GM23338 (cell line): ENCODE measurements at regions not wholly inside any gene's neighbourhood (a gene's known extent, or its start where the extent isn't known, plus 50 kb on each side); places are given as distances from the start of the nearest gene placed in this dataset.

Experiments
- ATAC-seq: fragments of 200-7000 bp; cut with Tn5 transposase; 3 replicates; pipeline ENCODE4 v1.9.1; 2020
- DNase-seq: peaks from one replicate; pipeline ENCODE4 v3.0.0-alpha.2; 2015; ENCODE audit warnings: low spot score
- H2AFZ ChIP-seq: fragments of 200-600 bp; sonication (generic); 2 replicates; pipeline ENCODE4 v1.8.0; 2016; ENCODE audit warnings: antibody characterized with exemption, mild to moderate bottlenecking, moderate library complexity
- H3F3A ChIP-seq: fragments of 200-600 bp; sonication (generic); replicated peaks from 2 replicates; pipeline ENCODE4 v1.8.0; 2017; ENCODE audit warnings: antibody characterized with exemption, mixed run types, low read depth
- H3K27ac ChIP-seq: fragments of 200-600 bp; sonication (generic); 2 replicates; pipeline ENCODE4 v1.6.1; 2016; ENCODE audit warnings: low read depth
- H3K27me3 ChIP-seq: fragments of 200-600 bp; sonication (generic); 2 replicates; pipeline ENCODE4 v1.8.0; 2016; ENCODE audit warnings: mild to moderate bottlenecking, mixed run types, moderate library complexity; ENCODE audit not compliant: insufficient read depth
- H3K36me3 ChIP-seq: fragments of 200-600 bp; sonication (generic); 2 replicates; pipeline ENCODE4 v1.8.0; 2016; ENCODE audit warnings: mild to moderate bottlenecking; ENCODE audit not compliant: insufficient read depth
- H3K4me1 ChIP-seq: fragments of 200-600 bp; sonication (generic); 2 replicates; pipeline ENCODE4 v1.8.0; 2016; ENCODE audit warnings: mild to moderate bottlenecking, moderate library complexity; ENCODE audit not compliant: insufficient read depth
- H3K4me2 ChIP-seq: fragments of 200-600 bp; sonication (generic); 2 replicates; pipeline ENCODE4 v1.7.1; 2017; ENCODE audit warnings: mixed run types
- H3K4me3 ChIP-seq: fragments of 200-600 bp; sonication (generic); 2 replicates; pipeline ENCODE4 v1.6.1; 2016; ENCODE audit warnings: mixed run types
- H3K79me2 ChIP-seq: fragments of 200-600 bp; sonication (generic); replicated peaks from 2 replicates; pipeline ENCODE4 v1.8.0; 2017; ENCODE audit warnings: mild to moderate bottlenecking; ENCODE audit not compliant: insufficient read depth
- H3K9me2 ChIP-seq: fragments of 200-600 bp; sonication (generic); 2 replicates; pipeline ENCODE4 v1.8.0; 2017; ENCODE audit not compliant: insufficient read depth
- H4K20me1 ChIP-seq: fragments of 200-600 bp; sonication (generic); replicated peaks from 2 replicates; pipeline ENCODE4 v1.8.0; 2017; ENCODE audit warnings: mild to moderate bottlenecking; ENCODE audit not compliant: insufficient read depth
- H3K27ac Mint-ChIP-seq: 2 replicates; pipeline ENCODE4 v1.8.0; 2020; ENCODE audit warnings: inconsistent platforms, mild to moderate bottlenecking, moderate library complexity, mixed read lengths
- H3K27me3 Mint-ChIP-seq: 3 replicates; pipeline ENCODE4 v1.8.0; 2022; ENCODE audit warnings: low read depth, mild to moderate bottlenecking, moderate library complexity, mixed read lengths, inconsistent platforms; ENCODE audit not compliant: insufficient read depth, poor library complexity
- H3K36me3 Mint-ChIP-seq: 3 replicates; pipeline ENCODE4 v1.8.0; 2021; ENCODE audit warnings: low read depth, mild to moderate bottlenecking, inconsistent platforms, moderate library complexity, mixed read lengths
- H3K4me1 Mint-ChIP-seq: 3 replicates; pipeline ENCODE4 v1.8.0; 2020; ENCODE audit warnings: mild to moderate bottlenecking, inconsistent platforms, mixed read lengths
- H3K4me3 Mint-ChIP-seq: 3 replicates; pipeline ENCODE4 v1.8.0; 2021; ENCODE audit warnings: moderate library complexity, mild to moderate bottlenecking, inconsistent platforms, mixed read lengths
- H3K9me3 Mint-ChIP-seq: 3 replicates; pipeline ENCODE4 v1.8.0; 2020; ENCODE audit warnings: moderate library complexity, mild to moderate bottlenecking, inconsistent platforms, mixed read lengths
- CREB1 ChIP-seq: fragments of 250-450 bp; sonication (Bioruptor Pico); IDR thresholded peaks from 2 replicates; pipeline ENCODE4 v1.5.0; 2020; ENCODE audit warnings: low read depth, mild to moderate bottlenecking, moderate library complexity
- EZH2 ChIP-seq: fragments of 200-600 bp; sonication (generic); IDR thresholded peaks from one replicate; pipeline ENCODE4 v1.8.0; 2017; ENCODE audit warnings: antibody characterized with exemption, mild to moderate bottlenecking, low read depth; ENCODE audit not compliant: unreplicated experiment
- EZH2phosphoT487 ChIP-seq: fragments of 200-600 bp; sonication (generic); IDR thresholded peaks from one replicate; pipeline ENCODE4 v1.8.1; 2018; ENCODE audit warnings: antibody characterized with exemption; ENCODE audit not compliant: unreplicated experiment
- JUNB ChIP-seq: IDR thresholded peaks from one replicate; pipeline ENCODE4 v1.6.1; 2016; ENCODE audit warnings: antibody characterized with exemption; ENCODE audit not compliant: unreplicated experiment
- NANOG ChIP-seq: IDR thresholded peaks from 2 replicates; pipeline ENCODE4 v1.6.1; 2016; ENCODE audit warnings: antibody characterized with exemption, borderline replicate concordance
- POLR2AphosphoS5 ChIP-seq: IDR thresholded peaks from 2 replicates; pipeline ENCODE4 v1.6.1; 2016; ENCODE audit warnings: antibody characterized with exemption, low read depth
- STAT1 ChIP-seq: IDR thresholded peaks from one replicate; pipeline ENCODE4 v1.6.1; 2016; ENCODE audit warnings: antibody characterized with exemption; ENCODE audit not compliant: unreplicated experiment
- ZNF114 ChIP-seq: fragments of 250-450 bp; sonication (Bioruptor Pico); IDR thresholded peaks from 2 replicates; pipeline ENCODE4 v1.5.0; 2020; ENCODE audit warnings: mild to moderate bottlenecking, moderate library complexity
- TF ChIP-seq, protein P1 (sequence below): IDR thresholded peaks from 2 replicates; pipeline ENCODE4 v1.6.1; 2016; ENCODE audit warnings: antibody characterized with exemption
- TF ChIP-seq, protein P2 (sequence below), 2 experiments: fragments of 200-600 bp in 1 of 2; sonication (generic) in 1 of 2; conservative IDR thresholded peaks; 2 replicates each; pipeline versions ENCODE4 v1.5.1 to v1.6.1; 2016 to 2017; ENCODE audit warnings: antibody characterized with exemption in 2 of 2, low read depth in 2 of 2, mild to moderate bottlenecking in 2 of 2, moderate library complexity in 1 of 2
- TF ChIP-seq, protein P3 (sequence below): IDR thresholded peaks from one replicate; pipeline ENCODE4 v1.6.1; 2018; ENCODE audit warnings: antibody characterized with exemption; ENCODE audit not compliant: unreplicated experiment
- TF ChIP-seq, protein P4 (sequence below): fragments of 250-450 bp; sonication (Bioruptor Pico); IDR thresholded peaks from 2 replicates; pipeline ENCODE4 v1.5.0; 2020; ENCODE audit warnings: mild to moderate bottlenecking, moderate library complexity

DNA sequence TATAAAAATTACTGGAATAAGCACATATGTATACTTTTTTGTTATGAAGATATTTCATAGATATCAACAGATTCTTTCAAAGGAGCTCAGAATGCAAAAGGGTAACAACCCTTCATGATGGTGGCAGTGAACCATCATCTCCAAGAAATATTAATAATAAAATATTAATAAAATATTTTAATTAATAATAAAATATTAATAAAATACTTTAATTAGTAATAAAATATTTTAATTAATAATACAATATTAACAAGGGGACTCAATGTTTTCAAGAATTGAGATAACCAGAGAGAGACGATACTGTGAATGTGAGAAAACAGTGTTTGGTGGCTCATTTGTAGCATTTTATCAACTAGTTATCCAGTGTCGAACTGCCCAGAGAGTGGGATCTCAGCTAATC lies 86.0 kb upstream of the NT5E start (continued):
- TF ChIP-seq, protein P1, sequence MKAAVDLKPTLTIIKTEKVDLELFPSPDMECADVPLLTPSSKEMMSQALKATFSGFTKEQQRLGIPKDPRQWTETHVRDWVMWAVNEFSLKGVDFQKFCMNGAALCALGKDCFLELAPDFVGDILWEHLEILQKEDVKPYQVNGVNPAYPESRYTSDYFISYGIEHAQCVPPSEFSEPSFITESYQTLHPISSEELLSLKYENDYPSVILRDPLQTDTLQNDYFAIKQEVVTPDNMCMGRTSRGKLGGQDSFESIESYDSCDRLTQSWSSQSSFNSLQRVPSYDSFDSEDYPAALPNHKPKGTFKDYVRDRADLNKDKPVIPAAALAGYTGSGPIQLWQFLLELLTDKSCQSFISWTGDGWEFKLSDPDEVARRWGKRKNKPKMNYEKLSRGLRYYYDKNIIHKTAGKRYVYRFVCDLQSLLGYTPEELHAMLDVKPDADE = no peak
- TF ChIP-seq, protein P2, sequence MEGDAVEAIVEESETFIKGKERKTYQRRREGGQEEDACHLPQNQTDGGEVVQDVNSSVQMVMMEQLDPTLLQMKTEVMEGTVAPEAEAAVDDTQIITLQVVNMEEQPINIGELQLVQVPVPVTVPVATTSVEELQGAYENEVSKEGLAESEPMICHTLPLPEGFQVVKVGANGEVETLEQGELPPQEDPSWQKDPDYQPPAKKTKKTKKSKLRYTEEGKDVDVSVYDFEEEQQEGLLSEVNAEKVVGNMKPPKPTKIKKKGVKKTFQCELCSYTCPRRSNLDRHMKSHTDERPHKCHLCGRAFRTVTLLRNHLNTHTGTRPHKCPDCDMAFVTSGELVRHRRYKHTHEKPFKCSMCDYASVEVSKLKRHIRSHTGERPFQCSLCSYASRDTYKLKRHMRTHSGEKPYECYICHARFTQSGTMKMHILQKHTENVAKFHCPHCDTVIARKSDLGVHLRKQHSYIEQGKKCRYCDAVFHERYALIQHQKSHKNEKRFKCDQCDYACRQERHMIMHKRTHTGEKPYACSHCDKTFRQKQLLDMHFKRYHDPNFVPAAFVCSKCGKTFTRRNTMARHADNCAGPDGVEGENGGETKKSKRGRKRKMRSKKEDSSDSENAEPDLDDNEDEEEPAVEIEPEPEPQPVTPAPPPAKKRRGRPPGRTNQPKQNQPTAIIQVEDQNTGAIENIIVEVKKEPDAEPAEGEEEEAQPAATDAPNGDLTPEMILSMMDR (conservative IDR thresholded peaks at IDR 0.05; ENCODE audit: low read depth in 2 of 2) = no peak
- TF ChIP-seq, protein P3, sequence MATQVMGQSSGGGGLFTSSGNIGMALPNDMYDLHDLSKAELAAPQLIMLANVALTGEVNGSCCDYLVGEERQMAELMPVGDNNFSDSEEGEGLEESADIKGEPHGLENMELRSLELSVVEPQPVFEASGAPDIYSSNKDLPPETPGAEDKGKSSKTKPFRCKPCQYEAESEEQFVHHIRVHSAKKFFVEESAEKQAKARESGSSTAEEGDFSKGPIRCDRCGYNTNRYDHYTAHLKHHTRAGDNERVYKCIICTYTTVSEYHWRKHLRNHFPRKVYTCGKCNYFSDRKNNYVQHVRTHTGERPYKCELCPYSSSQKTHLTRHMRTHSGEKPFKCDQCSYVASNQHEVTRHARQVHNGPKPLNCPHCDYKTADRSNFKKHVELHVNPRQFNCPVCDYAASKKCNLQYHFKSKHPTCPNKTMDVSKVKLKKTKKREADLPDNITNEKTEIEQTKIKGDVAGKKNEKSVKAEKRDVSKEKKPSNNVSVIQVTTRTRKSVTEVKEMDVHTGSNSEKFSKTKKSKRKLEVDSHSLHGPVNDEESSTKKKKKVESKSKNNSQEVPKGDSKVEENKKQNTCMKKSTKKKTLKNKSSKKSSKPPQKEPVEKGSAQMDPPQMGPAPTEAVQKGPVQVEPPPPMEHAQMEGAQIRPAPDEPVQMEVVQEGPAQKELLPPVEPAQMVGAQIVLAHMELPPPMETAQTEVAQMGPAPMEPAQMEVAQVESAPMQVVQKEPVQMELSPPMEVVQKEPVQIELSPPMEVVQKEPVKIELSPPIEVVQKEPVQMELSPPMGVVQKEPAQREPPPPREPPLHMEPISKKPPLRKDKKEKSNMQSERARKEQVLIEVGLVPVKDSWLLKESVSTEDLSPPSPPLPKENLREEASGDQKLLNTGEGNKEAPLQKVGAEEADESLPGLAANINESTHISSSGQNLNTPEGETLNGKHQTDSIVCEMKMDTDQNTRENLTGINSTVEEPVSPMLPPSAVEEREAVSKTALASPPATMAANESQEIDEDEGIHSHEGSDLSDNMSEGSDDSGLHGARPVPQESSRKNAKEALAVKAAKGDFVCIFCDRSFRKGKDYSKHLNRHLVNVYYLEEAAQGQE = no peak
- TF ChIP-seq STAT1 (no peak), JUNB (no peak), ZNF114 (CRISPR knock-in tag) (no peak), POLR2AphosphoS5 (no peak), EZH2 (no peak)

DNA sequence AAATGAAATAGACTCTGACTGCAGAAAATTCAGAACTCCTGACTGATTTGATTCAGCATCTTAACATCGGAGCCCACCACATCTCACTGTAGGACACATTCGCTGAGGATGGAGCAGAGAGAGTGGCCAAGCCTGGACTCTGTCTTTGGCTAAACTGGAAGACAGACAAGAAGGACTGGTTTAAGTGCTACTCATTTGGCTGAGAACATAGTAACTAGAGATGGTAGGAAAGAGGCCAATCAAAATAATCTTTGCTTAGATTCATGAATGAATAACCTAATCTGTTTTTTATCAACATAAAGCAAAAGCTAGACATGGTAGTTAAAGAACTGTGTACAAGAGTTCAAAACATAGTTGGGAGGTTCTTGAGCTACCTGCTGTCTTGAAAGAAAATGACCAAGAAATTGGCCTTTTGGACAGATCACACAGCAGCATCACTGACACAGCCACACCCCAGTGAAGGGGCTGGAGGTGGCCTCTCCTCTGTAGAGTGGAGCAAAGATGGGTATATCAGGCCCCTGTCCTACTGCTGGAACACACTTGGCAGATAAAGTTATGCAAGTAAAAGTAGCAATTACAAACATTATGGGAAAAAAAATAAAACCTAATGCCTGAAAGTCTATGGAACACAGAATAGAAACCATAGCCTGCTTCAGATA lies 87.1 kb upstream of the NT5E start:
- H3K9me3 Mint-ChIP-seq = no peaks in the 10 kb centered on the region
- peaks cover 3% of the 10 kb centered on the region for H3K27me3 Mint-ChIP-seq
- Histone ChIP-seq H3K4me3 (no peak overlapping the region), H3K9me2 (no peaks in the 10 kb centered on the region), H3K4me2 (no peak overlapping the region), H2AFZ (no peak overlapping the region), H3K79me2 (no peaks in the 10 kb centered on the region), H4K20me1 (no peaks in the 10 kb centered on the region), H3K27me3 (no peaks in the 10 kb centered on the region), H3F3A (no peaks in the 10 kb centered on the region), H3K36me3 (no peaks in the 10 kb centered on the region), H3K4me1 (no peaks in the 10 kb centered on the region), H3K27ac (no peak overlapping the region)
- no peak for ATAC-seq
- no peaks in the 10 kb centered on the region for H3K36me3 Mint-ChIP-seq
- H3K4me3 Mint-ChIP-seq = no peak overlapping the region
- no peak for DNase-seq
- H3K4me1 Mint-ChIP-seq = no peaks in the 10 kb centered on the region
- no peak overlapping the region for H3K27ac Mint-ChIP-seq
- no peak for TF ChIP-seq EZH2phosphoT487
- TF ChIP-seq EZH2 = no peak
- TF ChIP-seq POLR2AphosphoS5 = no peak
- TF ChIP-seq, protein P4, sequence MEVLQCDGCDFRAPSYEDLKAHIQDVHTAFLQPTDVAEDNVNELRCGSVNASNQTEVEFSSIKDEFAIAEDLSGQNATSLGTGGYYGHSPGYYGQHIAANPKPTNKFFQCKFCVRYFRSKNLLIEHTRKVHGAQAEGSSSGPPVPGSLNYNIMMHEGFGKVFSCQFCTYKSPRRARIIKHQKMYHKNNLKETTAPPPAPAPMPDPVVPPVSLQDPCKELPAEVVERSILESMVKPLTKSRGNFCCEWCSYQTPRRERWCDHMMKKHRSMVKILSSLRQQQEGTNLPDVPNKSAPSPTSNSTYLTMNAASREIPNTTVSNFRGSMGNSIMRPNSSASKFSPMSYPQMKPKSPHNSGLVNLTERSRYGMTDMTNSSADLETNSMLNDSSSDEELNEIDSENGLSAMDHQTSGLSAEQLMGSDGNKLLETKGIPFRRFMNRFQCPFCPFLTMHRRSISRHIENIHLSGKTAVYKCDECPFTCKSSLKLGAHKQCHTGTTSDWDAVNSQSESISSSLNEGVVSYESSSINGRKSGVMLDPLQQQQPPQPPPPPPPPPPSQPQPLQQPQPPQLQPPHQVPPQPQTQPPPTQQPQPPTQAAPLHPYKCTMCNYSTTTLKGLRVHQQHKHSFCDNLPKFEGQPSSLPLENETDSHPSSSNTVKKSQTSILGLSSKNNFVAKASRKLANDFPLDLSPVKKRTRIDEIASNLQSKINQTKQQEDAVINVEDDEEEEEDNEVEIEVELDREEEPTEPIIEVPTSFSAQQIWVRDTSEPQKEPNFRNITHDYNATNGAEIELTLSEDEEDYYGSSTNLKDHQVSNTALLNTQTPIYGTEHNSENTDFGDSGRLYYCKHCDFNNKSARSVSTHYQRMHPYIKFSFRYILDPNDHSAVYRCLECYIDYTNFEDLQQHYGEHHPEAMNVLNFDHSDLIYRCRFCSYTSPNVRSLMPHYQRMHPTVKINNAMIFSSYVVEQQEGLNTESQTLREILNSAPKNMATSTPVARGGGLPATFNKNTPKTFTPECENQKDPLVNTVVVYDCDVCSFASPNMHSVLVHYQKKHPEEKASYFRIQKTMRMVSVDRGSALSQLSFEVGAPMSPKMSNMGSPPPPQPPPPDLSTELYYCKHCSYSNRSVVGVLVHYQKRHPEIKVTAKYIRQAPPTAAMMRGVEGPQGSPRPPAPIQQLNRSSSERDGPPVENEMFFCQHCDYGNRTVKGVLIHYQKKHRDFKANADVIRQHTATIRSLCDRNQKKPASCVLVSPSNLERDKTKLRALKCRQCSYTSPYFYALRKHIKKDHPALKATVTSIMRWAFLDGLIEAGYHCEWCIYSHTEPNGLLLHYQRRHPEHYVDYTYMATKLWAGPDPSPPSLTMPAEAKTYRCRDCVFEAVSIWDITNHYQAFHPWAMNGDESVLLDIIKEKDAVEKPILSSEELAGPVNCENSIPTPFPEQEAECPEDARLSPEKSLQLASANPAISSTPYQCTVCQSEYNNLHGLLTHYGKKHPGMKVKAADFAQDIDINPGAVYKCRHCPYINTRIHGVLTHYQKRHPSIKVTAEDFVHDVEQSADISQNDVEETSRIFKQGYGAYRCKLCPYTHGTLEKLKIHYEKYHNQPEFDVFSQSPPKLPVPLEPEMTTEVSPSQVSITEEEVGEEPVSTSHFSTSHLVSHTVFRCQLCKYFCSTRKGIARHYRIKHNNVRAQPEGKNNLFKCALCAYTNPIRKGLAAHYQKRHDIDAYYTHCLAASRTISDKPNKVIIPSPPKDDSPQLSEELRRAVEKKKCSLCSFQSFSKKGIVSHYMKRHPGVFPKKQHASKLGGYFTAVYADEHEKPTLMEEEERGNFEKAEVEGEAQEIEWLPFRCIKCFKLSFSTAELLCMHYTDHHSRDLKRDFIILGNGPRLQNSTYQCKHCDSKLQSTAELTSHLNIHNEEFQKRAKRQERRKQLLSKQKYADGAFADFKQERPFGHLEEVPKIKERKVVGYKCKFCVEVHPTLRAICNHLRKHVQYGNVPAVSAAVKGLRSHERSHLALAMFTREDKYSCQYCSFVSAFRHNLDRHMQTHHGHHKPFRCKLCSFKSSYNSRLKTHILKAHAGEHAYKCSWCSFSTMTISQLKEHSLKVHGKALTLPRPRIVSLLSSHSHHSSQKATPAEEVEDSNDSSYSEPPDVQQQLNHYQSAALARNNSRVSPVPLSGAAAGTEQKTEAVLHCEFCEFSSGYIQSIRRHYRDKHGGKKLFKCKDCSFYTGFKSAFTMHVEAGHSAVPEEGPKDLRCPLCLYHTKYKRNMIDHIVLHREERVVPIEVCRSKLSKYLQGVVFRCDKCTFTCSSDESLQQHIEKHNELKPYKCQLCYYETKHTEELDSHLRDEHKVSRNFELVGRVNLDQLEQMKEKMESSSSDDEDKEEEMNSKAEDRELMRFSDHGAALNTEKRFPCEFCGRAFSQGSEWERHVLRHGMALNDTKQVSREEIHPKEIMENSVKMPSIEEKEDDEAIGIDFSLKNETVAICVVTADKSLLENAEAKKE (CRISPR knock-in tag) = no peak
- TF ChIP-seq NANOG = no peak
- TF ChIP-seq CREB1 (CRISPR knock-in tag) = no peak
- no peak for TF ChIP-seq STAT1
- no peak for TF ChIP-seq ZNF114 (CRISPR knock-in tag)
